B cell (primary cell): ENCODE measurements at regions not wholly inside any gene's neighbourhood (a gene's known extent, or its start where the extent isn't known, plus 50 kb on each side); places are given as distances from the start of the nearest gene placed in this dataset.

Source experiments
- ATAC-seq: fragments of 200-7000 bp; cut with Tn5 transposase; one replicate; pipeline ENCODE4 v1.10.0; 2021; ENCODE audit warnings: low read depth, mild to moderate bottlenecking, moderate number of reproducible peaks, moderate library complexity
- CTCF ChIA-PET: fragments of 350-600 bp; sonication (Branson Sonifier 250); formaldehyde crosslinking; loops from one replicate; lab custom pipeline; 2021; ENCODE audit warnings: antibody characterized with exemption, inconsistent platforms; lab: Charles Lee
- POLR2A ChIA-PET: fragments of 350-600 bp; sonication (Branson Sonifier 250); formaldehyde crosslinking; loops from one replicate; lab custom pipeline; 2021; ENCODE audit warnings: antibody characterized with exemption; lab: Charles Lee
- DNase-seq: peaks from one replicate; pipeline ENCODE4 v3.0.0; 2013
- H2AFZ ChIP-seq: 2 replicates; pipeline ENCODE4 v1.6.1; 2012; ENCODE audit warnings: mild to moderate bottlenecking, low read depth, low read length; ENCODE audit not compliant: insufficient read depth, poor library complexity, severe bottlenecking
- H3K27ac ChIP-seq, 2 donors: 1 replicate in 1 of 2; 2 replicates in 1 of 2; pipeline ENCODE4 v1.5.1; 2012 to 2013; ENCODE audit warnings: low read length in 2 of 2, mild to moderate bottlenecking in 2 of 2, moderate library complexity in 1 of 2
- H3K27me3 ChIP-seq, 4 experiments: fragments of 200-600 bp in 1 of 4; sonication (generic) in 1 of 4; replicated peaks in 1 of 4; 1 replicate in 2 of 4; 2 replicates in 2 of 4; pipeline versions ENCODE4 v1.6.1 to v1.7.0; 2013 to 2016; ENCODE audit warnings: low read length in 3 of 4, mild to moderate bottlenecking in 2 of 4, mixed read lengths in 1 of 4, moderate library complexity in 1 of 4; ENCODE audit not compliant: insufficient read depth in 4 of 4, control insufficient read depth in 3 of 4; ENCODE audit errors: control extremely low read depth in 1 of 4
- H3K36me3 ChIP-seq, 2 experiments: replicated peaks in 1 of 2; 1 replicate in 1 of 2; 2 replicates in 1 of 2; pipeline versions ENCODE4 v1.6.1 to v1.7.1; 2013; ENCODE audit warnings: low read length in 1 of 2; ENCODE audit not compliant: insufficient read depth in 2 of 2, control insufficient read depth in 1 of 2; ENCODE audit errors: control extremely low read depth in 1 of 2, extremely low read depth in 1 of 2
- H3K4me1 ChIP-seq, 2 donors: fragments of 200-600 bp in 1 of 2; sonication (generic) in 1 of 2; 1 replicate in 1 of 2; 2 replicates in 1 of 2; pipeline versions ENCODE4 v1.5.1 to v1.6.1; 2013 to 2017; ENCODE audit warnings: low read length in 2 of 2; ENCODE audit not compliant: control insufficient read depth in 2 of 2, insufficient read depth in 2 of 2
- H3K4me2 ChIP-seq: replicated peaks from 2 replicates; pipeline ENCODE3; 2012; ENCODE audit warnings: mild to moderate bottlenecking, low read depth, low read length; ENCODE audit not compliant: poor library complexity, severe bottlenecking
- H3K4me3 ChIP-seq, 5 experiments: fragments of 200-600 bp in 1 of 5; sonication (generic) in 1 of 5; 1 replicate in 3 of 5; 2 replicates in 2 of 5; pipeline versions ENCODE4 v1.5.1 to v1.7.0; 2011 to 2016; ENCODE audit warnings: low read length in 4 of 5, mild to moderate bottlenecking in 4 of 5, low read depth in 2 of 5, control low read depth in 1 of 5, moderate library complexity in 1 of 5; ENCODE audit not compliant: insufficient read depth in 1 of 5; ENCODE audit errors: control extremely low read depth in 1 of 5, extremely low read depth in 1 of 5
- H3K79me2 ChIP-seq: fragments of 200-600 bp; sonication (generic); one replicate; pipeline ENCODE4 v1.6.0; 2016; ENCODE audit warnings: low read length; ENCODE audit not compliant: control insufficient read depth, insufficient read depth
- H3K9ac ChIP-seq: fragments of 200-600 bp; sonication (generic); 2 replicates; pipeline ENCODE4 v1.6.1; 2017; ENCODE audit warnings: mild to moderate bottlenecking, low read length, moderate library complexity
- H3K9me3 ChIP-seq, 3 donors: one replicate each; pipeline versions ENCODE4 v1.6.1 to v1.7.1; 2013; ENCODE audit warnings: low read length in 2 of 3; ENCODE audit not compliant: control insufficient read depth in 2 of 3, insufficient read depth in 1 of 3; ENCODE audit errors: control extremely low read depth in 1 of 3
- H4K20me1 ChIP-seq: 2 replicates; pipeline ENCODE4 v1.6.0; 2012; ENCODE audit warnings: mild to moderate bottlenecking, low read length; ENCODE audit not compliant: insufficient read depth, control insufficient read depth, poor library complexity, severe bottlenecking
- H3K27ac Mint-ChIP-seq: one replicate; pipeline ENCODE4 v1.8.0; 2021; ENCODE audit warnings: mixed read lengths
- H3K27me3 Mint-ChIP-seq: one replicate; pipeline ENCODE4 v1.8.0; 2021; ENCODE audit warnings: mixed read lengths
- H3K4me1 Mint-ChIP-seq: one replicate; pipeline ENCODE4 v1.8.0; 2021; ENCODE audit warnings: mixed read lengths
- H3K4me3 Mint-ChIP-seq: one replicate; pipeline ENCODE4 v1.8.0; 2021; ENCODE audit warnings: mixed read lengths
- H3K9me3 Mint-ChIP-seq: one replicate; pipeline ENCODE4 v1.8.0; 2022; ENCODE audit warnings: mixed read lengths; ENCODE audit not compliant: insufficient read depth
- CTCF ChIP-seq: fragments of 200-600 bp; IDR thresholded peaks from one replicate; pipeline ENCODE4 v1.8.0; 2022; ENCODE audit warnings: antibody characterized with exemption, mild to moderate bottlenecking
- EZH2 ChIP-seq: IDR thresholded peaks from 2 replicates; pipeline ENCODE4 v1.6.1; 2012; ENCODE audit warnings: borderline replicate concordance, low read depth, mild to moderate bottlenecking, moderate library complexity, low read length; ENCODE audit not compliant: insufficient read depth, poor library complexity, severe bottlenecking
- WGBS: methylation state at CpG from one replicate; pipeline ENCODE4 v1.1.5; 2013; ENCODE audit warnings: missing lambda C conversion rate; ENCODE audit not compliant: insufficient coverage; 5-methylcytosine and 5-hydroxymethylcytosine counted together
- intact Hi-C: fragments of 100-400 bp; cut with micrococcal nuclease; formaldehyde crosslinking; loops from one replicate; pipeline ENCODE4 v1.10.0; 2022

- Histone ChIP-seq H3K79me2 (no peaks in the 10 kb centered on the region), H4K20me1 (no peaks in the 10 kb centered on the region), H3K9ac (no peak overlapping the region), H3K4me1 (no peaks in the 10 kb centered on the region), H3K27ac (no peak overlapping the region), H3K9me3 (no peaks in the 10 kb centered on the region), H3K36me3 (no peaks in the 10 kb centered on the region), H2AFZ (no peak overlapping the region), H3K4me2 (no peak overlapping the region), H3K4me3 (no peak overlapping the region), H3K27me3 (no peaks in the 10 kb centered on the region)
- DNase-seq (no peak), ATAC-seq (no peak)
- CTCF ChIA-PET, result no interaction called here
- peaks cover 13% of the 10 kb centered on the region for H3K27me3 Mint-ChIP-seq
- no peaks in the 10 kb centered on the region for H3K4me1 Mint-ChIP-seq
- no peak overlapping the region for H3K27ac Mint-ChIP-seq
- no CpG with 5 or more reads among the region's 2 CpGs for WGBS
- no peaks in the 10 kb centered on the region for H3K9me3 Mint-ChIP-seq
- intact Hi-C loops, result no loop called here
- TF ChIP-seq EZH2, result no peak
- TF ChIP-seq CTCF, result no peak
- H3K4me3 Mint-ChIP-seq, result no peak overlapping the region
- POLR2A ChIA-PET, result no interaction called here
These were observed 200.2 kb downstream of the PHLDA1 start for GRCh38 chr12:75831402-75831801.

GRCh38 chr12:75827061-75827460 is 204.5 kb downstream of the PHLDA1 start:
- Histone ChIP-seq H3K79me2 (no peaks in the 10 kb centered on the region), H3K4me2 (no peak overlapping the region), H3K27me3 (peaks cover 0 to 4% (median 1%) of the 10 kb centered on the region in 4 experiments), H3K4me1 (no peaks in the 10 kb centered on the region), H4K20me1 (no peaks in the 10 kb centered on the region), H3K9ac (no peak overlapping the region), H3K4me3 (no peak overlapping the region), H2AFZ (no peak overlapping the region), H3K9me3 (no peaks in the 10 kb centered on the region), H3K27ac (no peak overlapping the region), H3K36me3 (no peaks in the 10 kb centered on the region)
- ATAC-seq, result no peak
- H3K27me3 Mint-ChIP-seq, result peaks cover 20% of the 10 kb centered on the region
- no peak overlapping the region for H3K27ac Mint-ChIP-seq
- ChIA-PET CTCF (no interaction called here), POLR2A (no interaction called here)
- TF ChIP-seq EZH2 (no peak), CTCF (no peak)
- H3K9me3 Mint-ChIP-seq, result no peaks in the 10 kb centered on the region
- no peaks in the 10 kb centered on the region for H3K4me1 Mint-ChIP-seq
- intact Hi-C loops, result no loop called here
- WGBS, result no CpG with 5 or more reads among the region's 3 CpGs
- DNase-seq, result no peak
- no peak overlapping the region for H3K4me3 Mint-ChIP-seq
